Stimulated activated CD4-positive, alpha-beta T cell treated with anti-CD3 and anti-CD28 coated beads, Interleukin-1b, Interleukin-23, amount 100 ng/mL, for 48 hours (primary cell): ENCODE measurements at regions not wholly inside any gene's neighbourhood (a gene's known extent, or its start where the extent isn't known, plus 50 kb on each side); places are given as distances from the start of the nearest gene placed in this dataset.
A peak's percentile ranks its signal among the peaks of the same experiment; 100 is the strongest.

Experiments used
- DNase-seq: peaks from one replicate; pipeline ENCODE4 v3.0.0-alpha.2; 2020

- DNase-seq, result no peak
These were observed 147.9 kb upstream of the CBLN2 start for GRCh38 chr18:72692086-72692485.

DNA sequence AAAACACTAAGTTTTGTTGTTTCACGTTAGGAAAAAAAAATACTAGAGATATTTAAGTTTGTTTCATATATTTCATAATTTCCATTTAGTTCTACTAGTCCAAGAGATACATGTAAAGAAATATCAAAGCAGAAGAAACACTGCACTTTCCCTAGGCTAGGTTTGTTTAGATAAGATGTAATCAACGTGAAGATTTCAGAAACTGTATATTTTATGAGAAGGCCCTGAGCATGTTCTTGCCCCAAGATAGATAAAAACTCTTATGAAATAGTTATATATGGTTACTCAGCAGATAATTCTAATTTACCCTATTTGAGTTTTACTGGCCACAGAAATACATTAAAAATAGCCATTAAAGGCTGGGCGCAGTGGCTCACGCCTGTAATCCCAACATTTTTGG lies 143.6 kb upstream of the CBLN2 start:
- no peak for DNase-seq

GRCh38 chr18:72675394-72675793 lies 131.3 kb upstream of the CBLN2 start:
- DNase-seq, result no peak

DNA sequence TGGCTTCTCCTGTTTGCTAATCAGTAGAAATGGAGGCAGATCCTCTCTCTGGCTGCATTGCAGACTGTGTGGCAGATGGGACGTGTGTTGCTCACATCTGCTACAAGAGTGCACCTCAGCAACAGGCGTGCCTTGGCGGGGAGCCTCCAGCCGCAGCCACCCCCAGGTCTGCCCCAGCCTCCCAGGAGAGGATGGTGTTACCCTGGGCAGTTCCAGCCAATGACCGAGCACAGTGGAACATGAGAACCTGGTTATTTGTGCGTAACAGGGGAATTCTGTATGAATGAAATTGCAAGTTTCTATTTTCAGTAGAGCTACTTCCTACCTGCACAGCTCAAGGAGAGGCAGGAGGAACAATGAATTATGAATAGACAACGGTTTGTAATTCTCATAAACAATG lies 130.6 kb upstream of the CBLN2 start:
- DNase-seq, result no peak

DNA sequence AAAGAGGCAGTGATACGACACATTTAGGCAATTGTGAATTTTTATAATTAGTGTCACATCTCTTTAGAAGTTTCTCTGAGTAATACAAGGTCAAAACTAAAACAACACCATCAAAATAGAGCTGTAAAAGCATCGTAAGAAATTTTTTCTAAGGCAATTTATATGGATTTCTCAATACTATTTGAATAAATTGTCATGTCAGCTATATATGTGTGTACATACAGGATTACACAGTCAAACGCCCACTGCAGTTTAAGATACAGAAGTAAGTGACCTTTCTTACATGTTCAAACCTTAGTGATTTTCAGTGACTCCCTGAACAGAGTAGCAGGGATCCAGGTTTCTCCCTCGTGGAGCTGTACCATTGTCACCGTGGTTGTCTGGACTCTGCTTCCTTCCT lies 129.1 kb upstream of the CBLN2 start:
- no peak for DNase-seq

- no peak for DNase-seq
These were observed 128.4 kb upstream of the CBLN2 start for GRCh38 chr18:72672364-72673184.

DNA sequence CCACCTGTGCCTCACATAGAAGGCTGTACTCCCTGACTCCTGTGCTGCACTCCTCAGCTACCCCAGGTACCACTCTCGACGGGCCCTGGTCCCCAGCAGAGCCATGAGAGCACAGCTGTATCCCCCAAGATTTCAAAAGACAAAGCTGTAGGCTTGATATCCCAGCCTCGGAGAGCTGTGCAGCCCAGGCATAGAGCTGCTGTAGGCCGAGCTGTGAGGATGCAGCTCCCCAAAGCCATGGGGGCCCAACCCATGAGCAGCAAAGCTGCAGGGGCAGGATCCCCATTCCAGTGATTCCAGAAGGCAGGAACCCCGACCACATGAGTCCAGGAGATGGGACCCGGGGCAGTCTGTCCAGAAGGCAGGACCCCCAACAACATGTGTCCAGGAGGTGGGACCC lies 123.8 kb upstream of the CBLN2 start:
- no peak for DNase-seq

GRCh38 chr18:72652990-72653593 lies 109.0 kb upstream of the CBLN2 start:
- peak; percentile 30 for DNase-seq

DNA sequence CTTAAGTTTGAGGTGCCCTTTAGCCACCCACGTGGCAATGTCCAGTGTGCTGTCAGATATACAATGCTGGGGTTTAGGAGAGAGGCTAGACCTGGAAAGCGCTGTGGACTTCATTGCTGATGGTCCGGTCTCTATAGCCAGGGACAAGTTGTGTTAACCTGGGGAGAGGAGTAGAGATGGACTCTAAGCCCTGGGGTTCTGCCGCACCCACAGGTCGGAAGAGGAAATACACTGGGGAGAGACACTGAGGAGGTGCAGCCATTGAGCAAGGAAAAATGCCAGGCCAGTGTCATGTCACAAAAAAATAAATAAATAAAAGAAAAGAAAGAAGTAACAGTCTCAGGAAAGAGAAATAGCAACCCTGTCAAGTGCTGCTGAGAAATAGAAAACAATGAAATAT lies 106.9 kb upstream of the CBLN2 start:
- DNase-seq, result no peak

- no peak for DNase-seq
These were observed 104.4 kb upstream of the CBLN2 start for GRCh38 chr18:72648481-72648960.

DNA sequence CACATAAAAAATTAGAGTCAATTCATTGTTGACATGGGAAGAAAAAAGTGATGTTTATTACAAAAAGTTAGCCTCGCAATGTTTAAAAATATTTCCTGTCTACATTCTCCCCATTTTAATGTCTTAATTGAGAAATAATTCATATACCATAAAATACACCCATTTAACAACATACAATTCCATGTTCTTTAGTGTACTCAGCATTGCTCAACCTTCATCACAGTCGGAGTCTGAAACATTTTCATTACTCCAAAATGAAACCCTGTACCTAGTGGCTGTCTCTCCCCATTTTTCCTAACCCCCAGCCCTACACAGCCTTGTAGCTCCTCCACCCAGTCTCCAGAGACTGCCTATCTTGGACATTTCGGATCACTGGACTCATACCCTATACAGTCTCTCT lies 103.9 kb upstream of the CBLN2 start:
- DNase-seq, result no peak

DNA sequence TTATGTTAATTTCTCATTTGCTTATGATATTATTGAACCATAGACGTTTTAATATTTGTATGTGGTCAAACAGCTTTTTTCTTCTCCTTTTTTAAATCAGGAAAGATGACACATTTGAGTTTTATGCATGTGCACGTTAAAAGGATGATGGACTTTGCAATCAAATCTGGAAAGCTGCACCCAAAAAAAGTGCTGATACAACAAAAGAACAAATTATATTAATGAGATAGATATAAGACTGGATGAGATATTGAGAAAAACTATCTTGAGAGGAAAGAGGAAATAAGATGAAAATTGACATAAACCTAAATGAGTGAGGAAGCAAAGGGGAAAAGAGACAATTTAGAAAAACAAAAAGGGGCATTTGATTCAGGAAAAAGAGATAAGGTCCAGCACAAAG lies 96.4 kb upstream of the CBLN2 start:
- no peak for DNase-seq

- DNase-seq, result no peak
These were observed 94.2 kb upstream of the CBLN2 start for GRCh38 chr18:72638376-72638775.

GRCh38 chr18:72637721-72638120 lies 93.6 kb upstream of the CBLN2 start:
- no peak for DNase-seq

- no peak for DNase-seq
These were observed 93.2 kb upstream of the CBLN2 start for GRCh38 chr18:72637299-72637698.

DNA sequence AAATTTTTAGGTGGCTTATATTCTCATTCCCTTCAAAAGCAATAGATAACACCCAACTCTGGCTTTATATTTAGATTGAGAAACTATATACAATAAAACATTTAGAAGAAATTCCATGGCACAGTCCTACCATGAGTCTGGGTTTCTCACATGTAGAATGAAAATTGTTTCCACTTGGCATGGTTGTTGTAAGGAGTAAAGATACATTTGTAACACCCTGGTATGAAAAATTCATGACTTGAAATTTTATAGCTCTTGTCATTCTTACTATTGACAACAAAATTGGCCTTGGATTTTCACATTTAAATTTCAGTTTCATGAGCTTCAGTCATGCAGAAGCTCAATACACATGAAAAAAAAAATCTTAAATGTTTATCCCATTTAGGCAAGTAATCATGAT lies 92.5 kb upstream of the CBLN2 start:
- no peak for DNase-seq

DNA sequence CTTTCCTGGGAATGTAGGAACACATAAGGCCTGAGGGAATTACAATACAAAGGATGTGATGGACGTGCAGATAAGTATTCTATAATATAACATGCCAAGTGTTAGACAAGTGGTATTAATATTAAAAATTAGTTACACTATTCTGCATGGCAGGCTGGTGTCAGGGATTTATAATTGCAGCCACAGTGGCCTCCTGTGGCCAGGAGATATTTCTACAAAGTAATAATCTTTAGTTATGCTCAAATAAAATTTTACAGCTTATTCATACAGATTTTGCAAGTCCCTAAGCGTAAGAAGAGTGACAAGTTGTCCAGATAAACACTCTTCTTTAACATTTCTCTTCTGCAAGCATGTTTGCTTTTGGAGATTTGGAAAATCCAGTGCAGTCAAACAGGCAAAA lies 90.4 kb upstream of the CBLN2 start:
- no peak for DNase-seq

GRCh38 chr18:72630991-72631390 lies 86.8 kb upstream of the CBLN2 start:
- no peak for DNase-seq

- DNase-seq, result no peak
These were observed 79.3 kb upstream of the CBLN2 start for GRCh38 chr18:72623444-72623843.

- no peak for DNase-seq
These were observed 69.4 kb upstream of the CBLN2 start for GRCh38 chr18:72613534-72613930.

- no peak for DNase-seq
These were observed 68.9 kb upstream of the CBLN2 start for GRCh38 chr18:72612894-72613533.

DNA sequence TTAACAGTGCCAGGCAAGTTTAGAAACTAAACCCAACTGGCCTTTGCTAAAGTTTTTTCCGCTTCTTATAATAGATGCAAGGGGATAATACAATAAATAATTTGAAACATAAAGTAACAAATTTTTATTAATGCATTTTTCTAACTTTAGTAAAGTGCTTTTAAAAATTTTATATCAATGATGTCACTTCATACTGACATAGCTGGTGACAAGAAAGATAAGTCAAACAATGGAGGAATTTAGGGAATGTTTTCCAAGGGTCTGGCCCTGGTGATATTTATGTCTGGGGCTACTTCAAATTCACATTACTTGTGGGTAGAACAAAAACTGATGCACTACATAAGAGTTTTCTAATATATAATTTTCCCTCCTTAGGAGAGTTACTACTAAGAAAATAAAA lies 61.2 kb upstream of the CBLN2 start:
- no peak for DNase-seq

DNA sequence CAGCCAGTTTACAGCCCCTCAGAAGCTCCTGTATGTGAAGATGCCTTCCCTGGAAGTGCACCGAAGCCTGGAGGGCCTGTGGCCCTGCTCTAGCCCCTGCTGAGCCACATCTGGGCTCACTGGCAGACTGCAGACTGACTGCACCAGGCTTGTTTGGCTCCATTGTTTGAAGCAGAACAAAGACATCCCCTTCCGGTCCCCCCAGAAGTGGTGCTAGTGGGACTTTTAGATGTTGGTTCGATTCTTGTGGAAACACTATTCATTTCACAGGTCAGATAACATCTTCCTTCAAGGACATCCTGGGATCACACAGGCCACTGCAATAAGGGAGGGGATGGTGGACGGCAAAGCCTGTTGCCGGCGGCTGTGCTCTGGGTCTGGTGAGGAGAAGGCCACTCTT lies 57.8 kb upstream of the CBLN2 start:
- DNase-seq, result no peak

GRCh38 chr18:72601481-72601880 lies 57.3 kb upstream of the CBLN2 start:
- no peak for DNase-seq
